Fibroblast of skin of right biceps (primary cell): ENCODE measurements at regions not wholly inside any gene's neighbourhood (a gene's known extent, or its start where the extent isn't known, plus 50 kb on each side); places are given as distances from the start of the nearest gene placed in this dataset.
"Not testable (repeated sequence)": the region's sequence is repeated elsewhere in the genome, so short reads cannot be mapped to it uniquely, and the experiment has no call there.

Source experiments
- DNase-seq: peaks from one replicate; pipeline ENCODE4 v3.0.0-alpha.2; 2013

DNA sequence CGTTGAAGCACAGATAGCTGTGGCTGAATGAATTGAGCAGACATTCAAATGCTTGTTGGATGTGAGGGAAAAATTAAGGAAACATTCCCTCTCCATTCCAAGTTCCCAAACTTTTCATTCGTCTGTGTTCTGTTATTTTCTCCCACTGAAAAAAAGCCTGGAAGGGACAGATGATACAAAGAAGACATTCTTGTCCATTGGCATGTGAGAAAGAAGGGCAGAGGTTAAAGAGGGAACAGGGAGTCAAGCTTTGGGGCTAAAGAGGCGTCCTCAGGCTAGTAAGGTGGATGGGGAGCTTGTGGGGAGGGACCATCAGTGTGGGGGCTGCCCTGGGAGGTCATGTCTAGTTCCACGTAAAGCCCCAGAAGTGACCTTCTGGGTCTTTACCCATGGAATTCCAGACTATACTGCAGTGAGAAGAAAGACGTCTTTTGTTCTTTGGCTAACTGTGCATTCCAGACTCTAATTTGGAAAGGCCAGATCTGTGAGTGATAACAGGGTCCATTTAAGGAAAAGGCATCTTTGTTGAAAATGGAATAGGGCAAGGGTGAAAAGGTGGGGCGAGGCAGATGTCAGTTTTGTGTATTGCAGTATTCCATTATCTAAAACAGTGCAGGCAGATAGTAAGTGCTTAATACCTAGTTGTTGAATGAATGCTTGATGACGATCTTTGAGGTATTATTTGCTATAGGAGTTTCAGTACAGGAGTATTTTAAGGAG, 117.5 kb downstream of the SOX4 start:
- no peak for DNase-seq

DNA sequence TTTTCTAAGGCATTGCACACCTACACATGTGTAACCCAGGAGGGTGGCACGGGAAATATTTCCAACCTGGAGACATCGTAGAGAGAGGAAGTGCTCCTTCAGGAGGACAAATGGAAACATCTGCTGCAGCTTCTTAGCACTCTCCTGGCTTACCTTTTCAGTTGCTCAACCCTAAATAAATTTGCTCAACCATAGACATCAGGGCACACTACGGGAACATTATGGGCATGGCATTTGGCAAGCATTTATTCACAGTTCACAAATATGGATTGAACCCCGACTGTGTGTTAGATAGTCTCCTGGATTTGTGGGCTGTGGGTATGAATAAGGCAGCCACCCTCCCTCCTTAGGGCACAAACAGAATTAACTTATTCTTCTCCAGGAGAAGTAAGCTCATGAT, 118.7 kb downstream of the SOX4 start:
- no peak for DNase-seq

DNA sequence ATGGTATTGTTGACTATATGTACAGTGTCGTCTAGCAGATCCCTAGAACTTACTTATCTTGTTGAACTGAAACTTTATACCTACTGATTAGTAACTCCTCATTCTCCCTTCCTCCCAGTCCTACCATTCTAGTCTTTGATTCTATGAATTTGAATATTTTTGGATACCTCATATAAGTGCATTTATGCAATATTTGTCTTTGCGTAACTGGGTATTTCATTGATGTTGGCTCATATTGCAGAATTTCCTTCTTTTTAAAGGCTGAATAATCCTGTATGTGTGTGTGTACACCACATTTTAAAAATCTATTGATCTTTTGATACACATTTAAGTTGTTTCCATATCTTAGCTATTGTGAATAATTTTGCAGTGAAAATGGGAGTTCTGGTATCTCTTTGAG, 119.9 kb downstream of the SOX4 start:
- no peak for DNase-seq

DNA sequence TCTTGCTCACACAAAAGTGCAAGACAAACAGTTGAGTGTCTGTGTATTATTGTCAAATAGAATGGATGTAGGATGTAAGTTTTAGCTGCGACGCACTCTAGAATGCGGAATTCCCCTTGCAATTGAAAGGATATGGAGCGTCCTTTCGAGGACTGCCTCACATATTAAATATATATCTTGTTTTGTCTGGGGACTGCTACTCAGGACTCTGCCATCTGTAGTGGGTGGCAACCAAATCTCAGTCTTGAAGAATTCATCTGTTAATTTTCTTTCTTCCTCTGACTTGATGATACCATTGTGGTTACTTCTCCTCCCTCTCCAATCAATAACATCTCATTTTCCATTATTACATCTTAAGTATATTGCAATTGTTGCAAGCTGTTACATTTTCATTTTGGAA, 121.6 kb downstream of the SOX4 start:
- DNase-seq: no peak

DNA sequence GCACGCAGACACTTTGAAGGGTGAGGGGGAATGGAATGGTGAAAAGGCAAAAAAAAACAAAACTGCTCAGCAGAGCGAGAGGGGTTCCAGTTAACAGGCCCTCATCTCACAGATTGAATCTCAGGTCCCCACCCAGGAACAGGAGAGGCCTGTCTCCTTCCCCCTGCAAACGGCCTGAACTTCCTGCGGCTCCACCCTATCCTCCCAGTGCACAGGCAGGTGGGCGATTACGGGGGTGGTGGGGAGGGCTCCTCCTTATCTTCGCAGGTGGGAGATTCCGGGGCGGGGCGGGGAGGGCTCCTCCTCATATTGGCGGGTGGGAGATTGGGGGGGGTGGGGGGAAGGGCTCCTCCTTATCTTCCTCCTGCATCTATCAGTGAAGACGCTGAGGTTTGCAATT, 129.0 kb downstream of the SOX4 start:
- DNase-seq: no peak

GRCh38 chr6:21726676-21727075, 133.1 kb downstream of the SOX4 start:
- DNase-seq: peak; percentile 9

DNA sequence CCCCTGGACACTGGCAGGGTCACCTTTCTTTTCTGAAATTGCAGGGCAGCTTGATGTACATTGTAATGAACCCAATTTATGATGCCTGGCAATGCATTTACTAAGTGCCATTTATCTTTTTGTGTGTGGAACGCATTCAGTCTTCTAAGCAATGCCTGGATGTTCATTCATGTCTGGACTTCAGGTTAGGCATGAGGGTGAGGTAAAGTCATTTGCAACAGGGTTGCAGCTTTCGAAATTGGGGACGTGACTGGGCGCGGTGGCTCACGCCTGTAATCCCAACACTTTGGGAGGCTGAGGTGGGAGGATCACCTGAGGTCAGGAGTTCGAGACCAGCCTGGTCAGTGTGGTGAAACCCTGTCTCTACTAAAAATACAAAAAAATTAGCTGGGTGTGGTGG, 134.6 kb downstream of the SOX4 start:
- no peak for DNase-seq

DNA sequence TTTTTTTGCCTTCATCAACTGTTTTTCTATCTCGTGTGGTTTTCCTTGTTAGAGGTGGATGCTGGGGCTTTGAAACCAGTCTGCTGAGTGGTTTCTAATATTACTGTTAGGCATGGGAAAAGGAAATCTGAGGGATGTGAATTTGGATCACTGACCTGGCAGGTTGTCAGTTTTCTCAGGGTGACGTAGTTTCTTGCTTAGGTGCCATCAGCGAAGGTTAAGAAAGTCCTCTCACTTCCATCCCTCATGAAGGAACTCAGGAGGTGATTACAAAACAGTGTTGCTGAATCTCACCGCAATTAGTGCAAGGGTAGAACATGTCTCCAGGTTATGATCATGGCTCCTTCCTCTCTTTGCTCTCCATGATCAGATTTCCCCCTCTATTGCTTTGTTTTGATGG, 135.9 kb downstream of the SOX4 start:
- no peak for DNase-seq

DNA sequence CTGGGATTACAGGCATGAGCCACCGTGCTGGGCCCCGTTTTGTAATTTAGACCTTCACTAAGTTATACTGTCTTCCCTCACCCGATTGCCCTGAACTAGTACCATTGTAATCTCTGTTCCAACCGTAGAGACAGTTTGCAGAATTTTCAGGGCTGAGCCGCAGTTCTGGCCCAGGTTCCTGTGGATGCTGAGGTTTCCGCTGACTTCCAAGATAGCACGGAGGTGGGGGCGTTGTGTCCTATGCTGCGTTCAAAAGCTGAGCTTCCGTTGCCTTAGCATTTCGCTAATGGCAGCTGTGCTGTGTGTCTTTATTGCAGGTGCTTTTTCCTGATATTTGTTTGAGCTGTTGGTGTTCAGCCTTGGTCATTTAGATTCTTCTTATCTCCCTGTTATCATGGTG, 137.0 kb downstream of the SOX4 start:
- DNase-seq: no peak

DNA sequence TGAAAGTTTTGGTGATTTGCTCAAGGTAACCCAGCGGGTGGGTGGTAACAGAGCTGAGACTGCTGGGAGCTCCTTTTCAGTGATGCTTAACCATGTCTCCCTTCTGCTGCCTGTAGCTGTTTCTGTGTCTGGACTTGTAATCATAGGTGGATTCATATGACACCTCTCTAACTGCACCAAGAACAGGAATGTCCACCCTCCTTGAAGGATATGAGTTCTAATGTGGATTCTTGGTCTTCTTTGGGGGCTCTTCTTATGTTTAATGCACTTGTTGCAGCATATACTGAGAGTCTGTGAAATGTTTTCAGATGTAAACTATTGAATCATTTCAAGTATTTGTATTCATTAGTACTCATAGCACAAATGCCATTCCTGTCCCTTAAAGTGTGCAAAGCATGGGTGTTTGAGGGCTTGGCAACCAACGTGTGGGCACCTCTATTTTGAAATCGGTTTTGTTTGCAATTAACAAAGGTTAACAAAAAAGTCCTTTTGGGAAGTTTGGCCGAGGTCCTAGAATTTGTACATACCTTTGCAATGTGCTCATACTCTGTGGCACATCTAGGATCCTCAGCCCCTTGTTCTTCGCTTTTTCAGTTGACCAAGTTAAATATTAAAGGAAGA, 138.0 kb downstream of the SOX4 start:
- peak; percentile 76 for DNase-seq

GRCh38 chr6:21732032-21732730, 138.6 kb downstream of the SOX4 start:
- not testable (repeated sequence) for DNase-seq

DNA sequence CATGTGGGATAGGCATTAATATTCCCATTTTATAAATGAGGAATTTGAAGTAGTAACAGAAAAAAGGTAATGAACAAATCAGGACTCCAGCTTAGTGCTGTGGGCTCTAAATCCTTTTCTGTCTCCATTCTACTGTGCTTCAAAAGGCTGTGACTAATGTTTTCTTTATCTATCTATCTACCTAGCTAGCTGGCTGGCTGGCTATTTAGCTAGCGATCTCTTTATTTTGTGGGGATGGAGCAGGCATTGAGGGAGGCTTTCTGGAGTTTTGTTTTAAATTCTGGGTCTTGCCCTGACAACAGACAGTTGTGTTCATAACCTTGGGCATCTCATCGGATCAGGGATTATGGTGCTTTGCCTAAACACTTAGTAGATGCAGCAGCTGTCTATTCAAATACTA, 139.2 kb downstream of the SOX4 start:
- no peak for DNase-seq

DNA sequence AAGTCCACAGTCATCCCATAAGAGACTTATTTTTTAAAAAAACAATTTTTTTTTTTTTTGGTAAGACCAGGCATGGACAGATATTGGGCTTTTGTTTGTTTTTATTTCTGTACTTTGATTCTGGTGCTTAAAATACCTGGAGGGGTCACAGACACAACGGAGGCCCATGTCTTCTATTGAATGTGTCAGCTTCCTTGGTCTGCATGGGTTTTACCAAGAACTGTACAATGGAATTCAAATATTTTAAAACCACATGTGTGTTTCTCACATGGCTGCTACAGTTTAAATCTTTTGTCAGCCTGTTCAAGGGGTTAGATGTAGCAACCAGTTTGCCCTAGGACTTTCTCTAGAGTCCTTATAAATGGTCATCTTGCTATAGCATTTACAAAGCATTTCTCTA, 139.8 kb downstream of the SOX4 start:
- DNase-seq: peak; percentile 52

GRCh38 chr6:21734204-21734603, 140.7 kb downstream of the SOX4 start:
- no peak for DNase-seq

DNA sequence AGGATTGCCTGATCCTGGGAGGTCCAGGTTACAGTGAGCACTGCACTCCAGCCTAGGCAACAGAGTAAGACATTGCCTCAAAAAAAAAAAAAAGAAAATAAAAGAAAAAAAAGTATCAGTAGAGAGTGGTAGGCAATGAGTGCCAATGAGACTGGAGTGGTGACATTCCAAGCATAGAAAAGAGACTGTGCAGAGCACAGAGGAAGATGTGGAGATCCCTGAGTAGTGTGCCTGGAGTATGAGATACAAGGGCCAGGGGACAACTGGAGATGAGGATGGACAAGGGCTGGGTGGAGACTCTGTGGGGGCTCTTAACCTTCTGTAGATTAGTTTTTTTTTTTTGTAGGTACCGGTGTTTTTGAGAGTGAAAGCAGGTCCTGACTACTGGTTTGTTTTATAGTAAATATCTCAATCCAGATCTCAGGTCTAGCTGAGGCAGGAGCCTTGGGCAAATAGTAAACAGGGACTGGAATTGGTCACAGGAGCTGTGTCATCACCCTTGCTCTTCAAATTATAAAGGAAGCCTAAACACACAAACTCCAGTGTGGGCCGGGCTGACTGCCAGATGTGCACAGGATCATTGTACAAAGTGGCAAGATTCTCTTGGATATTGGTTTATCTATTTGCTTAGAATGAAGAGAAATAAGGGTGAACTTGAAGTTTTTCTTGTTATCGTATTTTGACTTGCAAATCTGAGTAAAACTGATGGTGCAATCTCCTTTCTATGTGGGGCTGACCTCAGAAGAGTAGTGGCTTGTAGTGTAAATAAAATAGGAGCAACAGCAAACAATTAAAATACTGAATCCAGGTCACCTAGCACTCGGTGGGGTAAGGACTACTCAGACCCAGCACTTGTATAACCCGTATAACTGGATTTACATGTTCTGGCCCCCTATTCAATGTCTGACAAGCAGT, 144.9 kb downstream of the SOX4 start:
- peak; percentile 15 for DNase-seq

GRCh38 chr6:21739241-21739640, 145.7 kb downstream of the SOX4 start:
- no peak for DNase-seq

- DNase-seq: no peak
Observed at GRCh38 chr6:21739838-21740237, 146.3 kb downstream of the SOX4 start.

DNA sequence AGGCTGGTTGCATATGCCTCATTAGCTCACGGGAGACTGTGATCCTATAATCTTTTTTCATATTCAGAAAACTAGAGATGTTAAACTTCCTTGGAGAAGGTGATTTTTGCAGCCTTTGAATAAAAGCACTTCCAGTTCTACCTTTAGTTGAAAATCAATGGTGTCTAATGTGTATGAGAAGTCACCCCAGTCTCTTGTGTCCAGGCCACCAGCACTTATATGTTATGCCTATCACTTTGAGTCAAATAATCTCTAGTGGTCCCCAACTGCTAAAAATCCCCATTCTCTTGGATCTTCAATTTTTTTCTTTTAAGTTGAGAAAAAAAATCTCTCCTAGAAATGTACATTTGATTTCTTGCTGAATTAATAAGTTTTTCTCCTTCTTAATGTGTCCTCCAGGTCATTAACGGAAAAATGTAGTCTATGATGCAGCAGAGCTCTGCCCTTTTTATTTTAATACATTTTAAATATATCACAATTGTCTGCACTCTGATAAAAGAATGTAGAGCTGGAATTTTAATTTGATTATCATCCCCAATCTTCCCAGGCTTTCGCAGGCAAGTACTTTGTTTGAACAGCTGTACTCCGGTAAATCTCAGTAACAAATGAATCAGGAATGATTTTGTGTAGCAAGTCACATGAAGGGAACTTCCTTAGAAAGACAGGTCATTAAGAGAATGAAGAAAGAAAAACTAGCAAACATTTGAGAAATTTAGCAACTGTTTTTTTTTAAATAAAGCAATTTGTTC, 147.0 kb downstream of the SOX4 start:
- DNase-seq: peak; percentile 80

DNA sequence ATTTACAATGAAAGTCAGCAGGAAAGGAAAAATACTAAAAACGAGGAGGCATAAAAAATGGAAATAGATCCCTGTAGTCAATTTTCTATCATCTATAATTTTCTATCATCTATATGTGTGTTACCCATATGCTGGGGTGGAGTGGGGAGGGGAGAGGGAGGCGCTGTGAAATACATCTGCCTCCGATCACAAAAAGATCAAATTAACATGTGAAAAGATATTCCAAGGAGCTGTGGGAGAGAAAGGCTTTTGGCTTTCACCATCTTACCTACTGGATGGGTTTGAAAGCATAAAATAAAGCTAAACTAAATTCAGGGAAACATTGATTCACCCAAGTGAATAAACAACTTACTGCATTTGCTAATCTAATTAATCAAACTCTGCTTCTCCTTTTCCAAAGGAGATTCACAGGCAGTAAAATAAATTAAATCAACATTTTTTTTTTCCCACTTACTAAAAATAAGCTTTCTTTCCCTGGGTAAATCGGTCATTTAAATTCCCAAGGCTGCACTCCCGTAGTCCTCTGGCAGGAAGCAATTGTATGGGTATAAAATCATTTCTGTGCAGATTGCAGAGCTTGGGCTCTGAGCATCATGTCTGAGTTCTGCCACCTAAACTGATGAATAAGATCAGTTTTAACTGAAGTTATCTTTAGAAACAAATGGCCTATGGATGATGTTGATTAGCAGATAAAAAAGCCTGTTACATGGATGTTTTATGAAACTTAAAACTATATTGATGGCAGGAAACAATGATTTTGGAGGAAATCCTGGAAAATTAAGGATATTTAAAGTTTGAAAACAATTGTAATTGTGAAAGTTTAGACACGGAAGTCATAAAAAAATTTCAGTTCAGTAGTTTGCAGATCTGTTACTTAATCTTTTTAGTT, 147.9 kb downstream of the SOX4 start:
- DNase-seq: peak; percentile 30

DNA sequence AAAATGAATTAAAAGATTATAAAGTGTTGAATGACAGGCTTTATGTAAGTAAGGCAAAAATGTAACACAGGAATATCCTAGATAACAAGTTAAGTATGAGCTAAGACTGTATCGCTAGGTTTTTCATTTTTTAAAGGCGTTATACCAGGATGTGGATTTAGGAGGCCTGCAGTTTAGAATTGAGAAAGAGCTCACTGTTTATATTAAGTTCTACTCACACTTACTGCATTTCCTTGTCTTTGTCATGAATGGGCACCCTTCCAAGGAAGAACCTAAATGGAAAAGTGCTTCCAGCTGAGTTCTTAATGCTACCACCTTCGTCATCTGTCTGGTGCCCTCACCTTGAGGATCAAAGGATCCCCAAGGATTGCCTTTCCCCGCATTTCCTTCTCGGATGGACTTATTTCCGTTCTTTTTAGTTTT, 148.7 kb downstream of the SOX4 start:
- DNase-seq: peak; percentile 87

DNA sequence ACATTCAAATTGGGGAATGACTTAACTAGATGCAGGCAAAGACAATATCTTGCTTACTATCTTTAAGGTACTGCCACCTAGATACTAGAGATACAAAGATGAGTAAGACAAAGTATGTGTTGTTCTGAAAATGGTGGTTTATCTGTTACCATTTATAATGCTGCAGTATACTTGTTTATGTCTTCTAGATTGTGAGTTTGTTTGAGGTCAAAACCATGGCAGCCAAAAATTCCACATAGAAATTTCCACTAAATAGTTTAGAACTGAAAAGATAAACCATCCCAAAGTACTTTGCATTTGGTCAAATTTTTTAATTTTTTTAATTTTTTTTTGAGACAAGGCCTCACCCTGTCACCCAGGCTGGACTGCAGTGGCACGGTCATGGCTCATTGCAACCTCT, 150.8 kb downstream of the SOX4 start:
- no peak for DNase-seq
